ENCODE measurements at regions not wholly inside any gene's neighbourhood (a gene's known extent, or its start where the extent isn't known, plus 50 kb on each side); places are given as distances from the start of the nearest gene placed in this dataset.

DNA sequence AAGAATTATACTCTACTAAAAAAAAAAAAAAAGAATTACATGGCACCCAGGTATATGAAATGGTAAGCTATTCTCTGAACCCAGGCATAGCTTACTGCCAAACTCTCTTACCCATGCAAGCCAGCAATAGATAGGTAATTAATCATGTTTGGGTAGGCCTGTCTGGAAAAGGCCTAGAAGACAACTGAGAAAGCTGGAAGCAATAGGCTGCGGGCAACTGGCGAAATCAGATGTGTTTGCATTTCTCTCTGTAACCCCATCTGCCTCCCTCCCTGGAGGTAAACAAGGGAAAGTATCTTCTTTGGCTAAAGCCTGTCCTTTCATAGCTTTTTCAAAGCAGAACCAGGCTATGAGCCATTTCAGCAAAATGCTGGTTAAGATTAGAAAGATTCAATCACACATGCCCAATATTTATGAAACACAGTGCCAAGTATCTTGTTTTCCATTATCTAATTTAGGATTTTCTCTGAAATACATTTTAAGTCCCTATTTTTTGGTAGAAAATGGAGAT lies 934.8 kb upstream of the DDX18 start:
- no peak for DNase-seq (ENCODE audit: low read depth)
- no peak overlapping the region for H3K4me3 ChIP-seq (ENCODE audit: low read depth, low read length)
- TF ChIP-seq, protein P1, sequence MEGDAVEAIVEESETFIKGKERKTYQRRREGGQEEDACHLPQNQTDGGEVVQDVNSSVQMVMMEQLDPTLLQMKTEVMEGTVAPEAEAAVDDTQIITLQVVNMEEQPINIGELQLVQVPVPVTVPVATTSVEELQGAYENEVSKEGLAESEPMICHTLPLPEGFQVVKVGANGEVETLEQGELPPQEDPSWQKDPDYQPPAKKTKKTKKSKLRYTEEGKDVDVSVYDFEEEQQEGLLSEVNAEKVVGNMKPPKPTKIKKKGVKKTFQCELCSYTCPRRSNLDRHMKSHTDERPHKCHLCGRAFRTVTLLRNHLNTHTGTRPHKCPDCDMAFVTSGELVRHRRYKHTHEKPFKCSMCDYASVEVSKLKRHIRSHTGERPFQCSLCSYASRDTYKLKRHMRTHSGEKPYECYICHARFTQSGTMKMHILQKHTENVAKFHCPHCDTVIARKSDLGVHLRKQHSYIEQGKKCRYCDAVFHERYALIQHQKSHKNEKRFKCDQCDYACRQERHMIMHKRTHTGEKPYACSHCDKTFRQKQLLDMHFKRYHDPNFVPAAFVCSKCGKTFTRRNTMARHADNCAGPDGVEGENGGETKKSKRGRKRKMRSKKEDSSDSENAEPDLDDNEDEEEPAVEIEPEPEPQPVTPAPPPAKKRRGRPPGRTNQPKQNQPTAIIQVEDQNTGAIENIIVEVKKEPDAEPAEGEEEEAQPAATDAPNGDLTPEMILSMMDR (IDR thresholded peaks at IDR 0.05; ENCODE audit: insufficient read depth, low read length): no peak

DNA sequence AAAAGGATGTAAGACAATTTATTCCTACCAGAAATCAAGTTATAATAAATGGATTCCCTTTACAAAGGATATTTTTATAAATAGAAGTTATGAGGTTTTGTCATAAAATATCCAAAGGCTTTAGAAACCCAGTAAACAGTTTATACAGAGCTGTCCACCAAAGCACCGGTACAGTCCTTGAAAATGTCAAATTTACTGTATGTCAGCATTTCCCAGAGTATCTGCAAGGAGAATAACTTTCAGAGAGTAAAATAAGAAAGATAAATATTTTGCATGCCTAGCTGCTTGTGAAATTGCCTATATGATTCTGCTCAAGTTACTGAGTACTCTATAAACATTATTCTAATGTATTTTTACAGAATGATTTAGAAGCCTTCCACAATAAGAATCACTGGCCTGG lies 923.3 kb upstream of the DDX18 start:
- TF ChIP-seq, protein P1 (IDR thresholded peaks at IDR 0.05; ENCODE audit: insufficient read depth, low read length): no peak
- no peak for DNase-seq (ENCODE audit: low read depth)
- no peak overlapping the region for H3K4me3 ChIP-seq (ENCODE audit: low read depth, low read length)

DNA sequence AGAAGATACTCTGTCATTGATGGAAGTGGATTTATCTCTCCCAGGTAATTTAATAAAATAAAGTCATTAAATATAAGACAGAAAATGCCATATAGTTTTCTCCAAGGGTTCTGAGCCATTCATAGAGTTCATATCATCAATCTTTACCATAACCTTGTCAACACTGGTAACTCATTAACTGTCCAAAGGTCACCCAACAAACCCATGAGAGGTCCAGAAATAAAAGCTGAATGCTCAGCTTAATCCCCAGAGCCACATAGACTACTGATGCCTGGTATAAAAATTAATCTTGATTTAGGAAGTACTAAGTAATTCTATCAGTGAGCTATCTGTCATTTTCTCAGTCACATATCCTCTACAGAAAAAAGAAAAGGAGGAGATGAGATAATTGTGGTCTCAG lies 903.0 kb upstream of the DDX18 start:
- TF ChIP-seq, protein P1 (IDR thresholded peaks at IDR 0.05; ENCODE audit: insufficient read depth, low read length): no peak
- DNase-seq (ENCODE audit: low read depth): no peak

DNA sequence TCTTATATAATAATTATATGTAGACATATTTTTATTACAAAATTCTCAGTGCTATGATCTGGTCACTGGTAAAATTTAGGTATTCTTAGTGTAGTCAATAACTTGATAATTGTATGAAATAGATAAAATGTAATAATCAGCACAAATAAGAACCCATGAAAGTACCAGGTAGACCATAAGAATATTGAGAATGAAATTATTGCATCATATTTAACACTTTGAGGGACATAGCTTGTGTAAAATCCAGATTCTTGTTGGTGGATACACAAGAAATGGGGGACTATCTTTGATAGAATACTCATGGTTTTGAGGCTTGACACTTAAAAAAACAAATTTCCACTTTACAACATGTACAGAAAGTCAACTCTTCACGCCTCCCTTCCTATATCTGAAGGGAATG lies 898.8 kb upstream of the DDX18 start:
- H3K4me3 ChIP-seq (ENCODE audit: low read depth, low read length): no peak overlapping the region
- TF ChIP-seq, protein P1 (IDR thresholded peaks at IDR 0.05; ENCODE audit: insufficient read depth, low read length): no peak
- no peak for DNase-seq (ENCODE audit: low read depth)

More for the DNA sequence above, 903.0 kb upstream of the DDX18 start:
- no peak overlapping the region for H3K4me3 ChIP-seq (ENCODE audit: low read depth, low read length)

DNA sequence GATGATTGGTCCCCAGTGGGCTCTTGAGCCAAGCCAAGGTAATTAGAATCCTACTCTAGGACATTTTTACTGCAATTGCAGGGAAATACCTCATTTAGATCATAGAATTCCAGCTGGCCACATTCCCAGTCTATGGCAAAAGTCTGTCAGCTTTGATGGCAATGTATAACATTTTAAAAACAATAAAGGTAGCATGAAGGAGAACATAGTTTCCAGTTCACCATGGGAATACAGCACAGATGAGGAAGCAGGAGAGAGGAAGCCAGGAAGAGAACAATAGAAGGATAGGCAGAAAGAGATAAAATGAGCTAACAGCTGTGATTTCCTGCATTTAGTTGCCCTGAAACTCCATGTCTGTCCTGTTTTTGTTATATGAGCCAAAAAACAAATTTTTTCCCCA lies 897.3 kb upstream of the DDX18 start:
- H3K4me3 ChIP-seq (ENCODE audit: low read depth, low read length): no peak overlapping the region
- TF ChIP-seq, protein P1 (IDR thresholded peaks at IDR 0.05; ENCODE audit: insufficient read depth, low read length): no peak
- DNase-seq (ENCODE audit: low read depth): no peak

DNA sequence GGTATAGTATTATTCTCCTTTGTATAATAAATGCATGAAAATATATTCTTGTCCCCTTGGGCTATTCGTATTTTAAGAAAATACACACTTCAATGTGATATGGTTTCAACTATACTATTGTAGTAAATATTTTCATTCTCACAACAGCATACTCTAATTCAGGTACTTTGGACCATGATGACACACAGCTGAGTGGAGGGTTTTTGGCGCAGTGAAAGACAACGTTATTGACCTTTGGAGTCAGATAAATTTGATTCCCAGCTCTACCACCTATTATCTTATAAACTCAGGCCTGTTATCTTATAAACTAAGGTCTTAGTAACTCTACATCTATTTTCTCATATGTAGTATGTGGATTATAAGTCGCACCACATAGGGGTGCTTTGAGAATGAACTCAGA lies 895.9 kb upstream of the DDX18 start:
- TF ChIP-seq, protein P1 (IDR thresholded peaks at IDR 0.05; ENCODE audit: insufficient read depth, low read length): no peak
- no peak overlapping the region for H3K4me3 ChIP-seq (ENCODE audit: low read depth, low read length)
- DNase-seq (ENCODE audit: low read depth): no peak

DNA sequence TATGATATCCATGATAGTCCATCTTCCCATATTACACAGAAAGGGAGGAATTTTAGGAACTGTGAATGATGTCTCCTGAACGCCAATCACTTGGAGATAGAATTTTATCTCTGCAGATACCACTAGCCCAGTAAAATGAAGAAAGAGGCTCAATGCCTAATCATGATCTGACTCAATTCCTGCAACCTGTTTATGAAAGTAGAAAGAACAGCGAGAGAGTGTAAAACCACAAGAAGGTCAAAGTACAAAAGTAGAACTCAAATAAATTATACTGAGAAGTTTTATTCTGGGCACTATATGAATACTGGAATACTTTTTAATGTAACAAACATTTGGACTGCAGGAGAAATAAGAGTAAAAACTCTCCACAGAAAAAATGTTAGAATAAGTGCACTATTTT lies 892.1 kb upstream of the DDX18 start:
- no peak for DNase-seq (ENCODE audit: low read depth)
- no peak overlapping the region for H3K4me3 ChIP-seq (ENCODE audit: low read depth, low read length)
- TF ChIP-seq, protein P1 (IDR thresholded peaks at IDR 0.05; ENCODE audit: insufficient read depth, low read length): no peak
